GM19023 (cell line): ENCODE measurements at regions not wholly inside any gene's neighbourhood (a gene's known extent, or its start where the extent isn't known, plus 50 kb on each side); places are given as distances from the start of the nearest gene placed in this dataset.

Experiments
- ATAC-seq: cut with Tn5 transposase; IDR thresholded peaks from one replicate; pipeline ENCODE4 v1.9.1; 2021; ENCODE audit warnings: mild to moderate bottlenecking, moderate library complexity; ENCODE audit not compliant: unreplicated experiment

- ATAC-seq, result no peak
Observed at GRCh38 chr4:122038896-122039295, 87.0 kb upstream of the TRPC3 start.

GRCh38 chr4:122034619-122035018 lies 82.8 kb upstream of the TRPC3 start:
- ATAC-seq, result no peak

GRCh38 chr4:122027203-122027602 lies 75.3 kb upstream of the TRPC3 start:
- no peak for ATAC-seq

GRCh38 chr4:122017296-122017695 lies 65.4 kb upstream of the TRPC3 start:
- ATAC-seq, result no peak

- no peak for ATAC-seq
Observed at GRCh38 chr4:122015203-122015602, 63.3 kb upstream of the TRPC3 start.

GRCh38 chr4:122012735-122013134 lies 60.9 kb upstream of the TRPC3 start:
- ATAC-seq, result no peak

- no peak for ATAC-seq
Observed at GRCh38 chr4:122010610-122011009, 58.8 kb upstream of the TRPC3 start.

GRCh38 chr4:122009524-122009923 lies 57.7 kb upstream of the TRPC3 start:
- ATAC-seq, result no peak

GRCh38 chr4:122007016-122007415 lies 55.2 kb upstream of the TRPC3 start:
- no peak for ATAC-seq

GRCh38 chr4:122005064-122005755 lies 53.4 kb upstream of the TRPC3 start:
- no peak for ATAC-seq

GRCh38 chr4:122003335-122003734 lies 51.5 kb upstream of the TRPC3 start:
- ATAC-seq, result peak; percentile 91
